ENCODE measurements at regions not wholly inside any gene's neighbourhood (a gene's known extent, or its start where the extent isn't known, plus 50 kb on each side); places are given as distances from the start of the nearest gene placed in this dataset.

- TF ChIP-seq POLR2A (IDR thresholded peaks at IDR 0.05; ENCODE audit: low read length) (no peak), GATA1 (IDR thresholded peaks at IDR 0.05; ENCODE audit: low read depth, low read length) (no peak)
Observed at GRCh38 chr16:29232811-29233704, 173.5 kb downstream of the NPIPB11 start.
